NT2/D1 (cell line): ENCODE measurements at regions not wholly inside any gene's neighbourhood (a gene's known extent, or its start where the extent isn't known, plus 50 kb on each side); places are given as distances from the start of the nearest gene placed in this dataset.

Source experiments
- DNase-seq: peaks from one replicate; pipeline ENCODE4 v3.0.0-alpha.2; 2011; ENCODE audit warnings: low read depth, low spot score
- H3K27me3 ChIP-seq: 2 replicates; pipeline ENCODE4 v1.6.0; 2011; ENCODE audit warnings: mild to moderate bottlenecking; ENCODE audit not compliant: insufficient read length, insufficient read depth
- H3K36me3 ChIP-seq: 2 replicates; pipeline ENCODE4 v1.6.1; 2011; ENCODE audit warnings: mild to moderate bottlenecking, low read length, mixed read lengths; ENCODE audit not compliant: insufficient read depth, insufficient read length
- H3K4me1 ChIP-seq: 2 replicates; pipeline ENCODE4 v1.5.1; 2011; ENCODE audit not compliant: insufficient read depth, insufficient read length
- H3K4me3 ChIP-seq: 2 replicates; pipeline ENCODE4 v1.5.1; 2011; ENCODE audit warnings: low read depth; ENCODE audit not compliant: insufficient read length
- H3K9ac ChIP-seq: 2 replicates; pipeline ENCODE4 v1.6.0; 2011; ENCODE audit warnings: low read depth; ENCODE audit not compliant: insufficient read length
- H3K9me3 ChIP-seq: 2 replicates; pipeline ENCODE4 v1.5.1; 2011; ENCODE audit warnings: mild to moderate bottlenecking, low read length; ENCODE audit not compliant: insufficient read depth
- SUZ12 ChIP-seq: IDR thresholded peaks from 2 replicates; pipeline ENCODE4 v1.6.1; 2011; ENCODE audit not compliant: insufficient read length, insufficient read depth; ENCODE audit errors: extremely low read depth
- YY1 ChIP-seq: IDR thresholded peaks from 2 replicates; pipeline ENCODE4 v1.6.1; 2011; ENCODE audit not compliant: insufficient read length, insufficient read depth
- ZNF274 ChIP-seq: IDR thresholded peaks from 2 replicates; pipeline ENCODE4 v1.6.1; 2011; ENCODE audit warnings: mild to moderate bottlenecking, low read depth, low read length

GRCh38 chr13:108561149-108561548, 68.3 kb upstream of the MYO16 start:
- H3K36me3 ChIP-seq, result no peaks in the 10 kb centered on the region
- no peak overlapping the region for H3K4me3 ChIP-seq
- no peaks in the 10 kb centered on the region for H3K27me3 ChIP-seq
- TF ChIP-seq YY1 (no peak), SUZ12 (no peak), ZNF274 (no peak)
- no peaks in the 10 kb centered on the region for H3K9me3 ChIP-seq
- H3K9ac ChIP-seq, result no peak overlapping the region
- H3K4me1 ChIP-seq, result no peaks in the 10 kb centered on the region
- DNase-seq, result no peak

- Histone ChIP-seq H3K27me3 (no peaks in the 10 kb centered on the region), H3K36me3 (no peaks in the 10 kb centered on the region), H3K9me3 (no peaks in the 10 kb centered on the region), H3K4me3 (no peak overlapping the region), H3K4me1 (no peaks in the 10 kb centered on the region), H3K9ac (no peak overlapping the region)
- TF ChIP-seq YY1, result no peak
- no peak for TF ChIP-seq ZNF274
- no peak for TF ChIP-seq SUZ12
- no peak for DNase-seq
Measured at GRCh38 chr13:108566413-108567170, 62.8 kb upstream of the MYO16 start.

GRCh38 chr13:108572782-108573211, 56.6 kb upstream of the MYO16 start:
- H3K9ac ChIP-seq, result no peak overlapping the region
- no peaks in the 10 kb centered on the region for H3K9me3 ChIP-seq
- no peak overlapping the region for H3K4me3 ChIP-seq
- H3K4me1 ChIP-seq, result no peaks in the 10 kb centered on the region
- DNase-seq, result no peak
- no peak for TF ChIP-seq YY1
- TF ChIP-seq ZNF274, result no peak
- TF ChIP-seq SUZ12, result no peak
- H3K27me3 ChIP-seq, result no peaks in the 10 kb centered on the region
- no peaks in the 10 kb centered on the region for H3K36me3 ChIP-seq

GRCh38 chr13:108573455-108573854, 56.0 kb upstream of the MYO16 start:
- Histone ChIP-seq H3K4me3 (no peak overlapping the region), H3K27me3 (no peaks in the 10 kb centered on the region), H3K36me3 (no peaks in the 10 kb centered on the region), H3K4me1 (no peaks in the 10 kb centered on the region), H3K9ac (no peak overlapping the region), H3K9me3 (no peaks in the 10 kb centered on the region)
- DNase-seq, result no peak
- no peak for TF ChIP-seq YY1
- no peak for TF ChIP-seq ZNF274
- no peak for TF ChIP-seq SUZ12

- no peak for TF ChIP-seq SUZ12
- TF ChIP-seq ZNF274, result no peak
- no peak for TF ChIP-seq YY1
Measured at GRCh38 chr13:108574856-108575255, 54.6 kb upstream of the MYO16 start.

GRCh38 chr13:108575430-108575829, 54.0 kb upstream of the MYO16 start:
- TF ChIP-seq ZNF274 (no peak), SUZ12 (no peak), YY1 (no peak)
- H3K27me3 ChIP-seq, result no peaks in the 10 kb centered on the region
- H3K9ac ChIP-seq, result no peak overlapping the region
- no peaks in the 10 kb centered on the region for H3K36me3 ChIP-seq
- no peak overlapping the region for H3K4me3 ChIP-seq
- no peak for DNase-seq
- H3K9me3 ChIP-seq, result no peaks in the 10 kb centered on the region
- no peaks in the 10 kb centered on the region for H3K4me1 ChIP-seq

More at GRCh38 chr13:108574856-108575255, 54.6 kb upstream of the MYO16 start:
- no peak overlapping the region for H3K9ac ChIP-seq
- no peaks in the 10 kb centered on the region for H3K9me3 ChIP-seq
- no peaks in the 10 kb centered on the region for H3K36me3 ChIP-seq
- H3K4me3 ChIP-seq, result no peak overlapping the region
- DNase-seq, result no peak
- no peaks in the 10 kb centered on the region for H3K27me3 ChIP-seq
- H3K4me1 ChIP-seq, result no peaks in the 10 kb centered on the region
